ENCODE measurements at regions not wholly inside any gene's neighbourhood (a gene's known extent, or its start where the extent isn't known, plus 50 kb on each side); places are given as distances from the start of the nearest gene placed in this dataset.

GRCh38 chr10:94085288-94085687, 91.6 kb downstream of the PLCE1 start:
- Histone ChIP-seq H3K4me1 (ENCODE audit: control insufficient read depth in 1 of 2, insufficient read depth in 2 of 2, low read length in 2 of 2) (no peaks in the 10 kb centered on the region), H3K9me3 (replicated peaks in 1 of 2; ENCODE audit: control insufficient read depth in 1 of 2, insufficient read depth in 1 of 2, low read length in 2 of 2) (no peaks in the 10 kb centered on the region), H3K36me3 (replicated peaks in 1 of 2; ENCODE audit: control insufficient read depth in 1 of 2, insufficient read depth in 2 of 2, low read length in 2 of 2) (no peaks in the 10 kb centered on the region), H3K9ac (ENCODE audit: insufficient read depth, low read length, poor library complexity, severe bottlenecking) (no peak overlapping the region), H3K79me2 (ENCODE audit: insufficient read depth, low read length) (no peaks in the 10 kb centered on the region), H2AFZ (ENCODE audit: insufficient read depth, low read depth, low read length, poor library complexity, severe bottlenecking) (no peak overlapping the region), H3K4me2 (replicated peaks; ENCODE audit: extremely low read depth, low read length, poor library complexity, severe bottlenecking) (no peak overlapping the region), H3K27me3 (ENCODE audit: control insufficient read depth in 2 of 2, insufficient read depth in 2 of 2, low read length in 2 of 2) (no peaks in the 10 kb centered on the region), H4K20me1 (ENCODE audit: insufficient read depth, low read length) (no peaks in the 10 kb centered on the region), H3K4me3 (replicated peaks in 1 of 3; ENCODE audit: low read depth in 2 of 3, low read length in 3 of 3) (no peak overlapping the region), H3K27ac (ENCODE audit: low read depth in 1 of 2, low read length in 2 of 2) (no peak overlapping the region)
- DNase-seq: no peak
- Mint-ChIP-seq H3K36me3 (no peaks in the 10 kb centered on the region), H3K9me3 (peaks cover 0 to 6% (median 1%) of the 10 kb centered on the region in 7 donors), H3K27me3 (ENCODE audit: low read depth in 3 of 3) (peaks cover 0 to 1% (median 0%) of the 10 kb centered on the region in 3 donors), H3K4me1 (no peaks in the 10 kb centered on the region), H3K27ac (no peak overlapping the region), H3K4me3 (no peak overlapping the region)
- WGBS (ENCODE audit: insufficient coverage): 88% methylated on average over 4 of the region's 4 CpGs
- TF ChIP-seq CTCF (IDR thresholded peaks at IDR 0.05): no peak
- intact Hi-C loops (cut with micrococcal nuclease): no loop called here

GRCh38 chr10:94085766-94086437, 92.2 kb downstream of the PLCE1 start:
- H2AFZ ChIP-seq (ENCODE audit: insufficient read depth, low read depth, low read length, poor library complexity, severe bottlenecking): no peak overlapping the region
- Mint-ChIP-seq H3K36me3 (no peaks in the 10 kb centered on the region), H3K4me3 (no peak overlapping the region), H3K27ac (peak overlapping the region in 1 of 7 donors; percentile 50), H3K4me1 (no peaks in the 10 kb centered on the region), H3K9me3 (peaks cover 0 to 6% (median 1%) of the 10 kb centered on the region in 7 donors), H3K27me3 (ENCODE audit: low read depth in 3 of 3) (peaks cover 0 to 1% (median 0%) of the 10 kb centered on the region in 3 donors)
- H3K79me2 ChIP-seq (ENCODE audit: insufficient read depth, low read length): no peaks in the 10 kb centered on the region
- intact Hi-C loops (cut with micrococcal nuclease): no loop called here
- H3K4me3 ChIP-seq (replicated peaks in 1 of 3; ENCODE audit: low read depth in 2 of 3, low read length in 3 of 3): no peak overlapping the region
- no peak overlapping the region for H3K4me2 ChIP-seq (replicated peaks; ENCODE audit: extremely low read depth, low read length, poor library complexity, severe bottlenecking)
- H3K9ac ChIP-seq (ENCODE audit: insufficient read depth, low read length, poor library complexity, severe bottlenecking): no peak overlapping the region
- no peak overlapping the region for H3K27ac ChIP-seq (ENCODE audit: low read depth in 1 of 2, low read length in 2 of 2)
- no peaks in the 10 kb centered on the region for H3K4me1 ChIP-seq (ENCODE audit: control insufficient read depth in 1 of 2, insufficient read depth in 2 of 2, low read length in 2 of 2)
- no peaks in the 10 kb centered on the region for H3K27me3 ChIP-seq (ENCODE audit: control insufficient read depth in 2 of 2, insufficient read depth in 2 of 2, low read length in 2 of 2)
- TF ChIP-seq CTCF (IDR thresholded peaks at IDR 0.05): no peak
- 65% methylated on average over 4 of the region's 5 CpGs for WGBS (ENCODE audit: insufficient coverage)
- H4K20me1 ChIP-seq (ENCODE audit: insufficient read depth, low read length): no peaks in the 10 kb centered on the region
- H3K36me3 ChIP-seq (replicated peaks in 1 of 2; ENCODE audit: control insufficient read depth in 1 of 2, insufficient read depth in 2 of 2, low read length in 2 of 2): no peaks in the 10 kb centered on the region
- no peak for DNase-seq
- no peaks in the 10 kb centered on the region for H3K9me3 ChIP-seq (replicated peaks in 1 of 2; ENCODE audit: control insufficient read depth in 1 of 2, insufficient read depth in 1 of 2, low read length in 2 of 2)

Measured in CD14-positive monocyte (primary cell).